SU-DHL-6 (cell line): ENCODE measurements at regions not wholly inside any gene's neighbourhood (a gene's known extent, or its start where the extent isn't known, plus 50 kb on each side); places are given as distances from the start of the nearest gene placed in this dataset.
"Not testable (repeated sequence)": the region's sequence is repeated elsewhere in the genome, so short reads cannot be mapped to it uniquely, and the experiment has no call there.

Experiments used
- H2AFZ ChIP-seq: fragments of 200-600 bp; sonication (generic); 2 replicates; pipeline ENCODE4 v1.6.1; 2014; ENCODE audit warnings: low read depth, mild to moderate bottlenecking, moderate library complexity, mixed read lengths, antibody characterized with exemption, low read length; ENCODE audit not compliant: severe bottlenecking
- H3F3A ChIP-seq: fragments of 200-600 bp; shearing (Covaris generic); 2 replicates; pipeline ENCODE4 v1.6.0; 2016; ENCODE audit warnings: antibody characterized with exemption, mild to moderate bottlenecking; ENCODE audit not compliant: insufficient read depth
- H3K27ac ChIP-seq: fragments of 200-600 bp; sonication (generic); 2 replicates; pipeline ENCODE4 v1.5.1; 2016; ENCODE audit warnings: low read depth, mild to moderate bottlenecking, low read length, moderate library complexity, mixed read lengths
- H3K27me3 ChIP-seq: fragments of 200-600 bp; sonication (generic), shearing (Covaris generic); 2 replicates; pipeline ENCODE4 v1.6.0; 2014; ENCODE audit warnings: mild to moderate bottlenecking, low read length
- H3K36me3 ChIP-seq: fragments of 200-600 bp; sonication (generic); 2 replicates; pipeline ENCODE4 v1.6.1; 2014; ENCODE audit warnings: mild to moderate bottlenecking, low read length, mixed read lengths
- H3K4me2 ChIP-seq: fragments of 300-600, 200-600 bp; shearing (Covaris generic), sonication (generic); 2 replicates; pipeline ENCODE4 v1.6.0; 2014; ENCODE audit warnings: low read length, low read depth, mild to moderate bottlenecking; ENCODE audit not compliant: poor library complexity, severe bottlenecking
- H3K4me3 ChIP-seq: fragments of 200-600 bp; sonication (generic); 2 replicates; pipeline ENCODE4 v1.5.1; 2014; ENCODE audit warnings: antibody characterized with exemption, low read length, mild to moderate bottlenecking, mixed read lengths; ENCODE audit not compliant: insufficient read depth, poor library complexity, severe bottlenecking
- H3K79me2 ChIP-seq: fragments of 200-600 bp; sonication (generic); 2 replicates; pipeline ENCODE4 v1.6.1; 2014; ENCODE audit warnings: mild to moderate bottlenecking, low read length, moderate library complexity; ENCODE audit not compliant: insufficient read depth
- H3K9ac ChIP-seq: fragments of 200-600 bp; sonication (generic); 2 replicates; pipeline ENCODE4 v1.7.0; 2014; ENCODE audit warnings: mild to moderate bottlenecking, low read length
- H3K9me2 ChIP-seq: fragments of 200-600 bp; sonication (generic); replicated peaks from 2 replicates; pipeline ENCODE4 v1.6.1; 2014; ENCODE audit warnings: low read length; ENCODE audit not compliant: insufficient read depth
- H3K9me3 ChIP-seq: fragments of 200-600 bp; sonication (generic); 2 replicates; pipeline ENCODE4 v1.6.1; 2014; ENCODE audit warnings: low read length, mixed read lengths; ENCODE audit not compliant: insufficient read depth
- H4K20me1 ChIP-seq: fragments of 200-600 bp; sonication (generic); 2 replicates; pipeline ENCODE4 v1.6.1; 2014; ENCODE audit warnings: low read depth, mild to moderate bottlenecking, antibody characterized with exemption, low read length, moderate library complexity, mixed read lengths
- EZH2phosphoT487 ChIP-seq: fragments of 200-600 bp; sonication (generic), shearing (Covaris generic); conservative IDR thresholded peaks from 2 replicates; pipeline ENCODE4 v1.6.1; 2018; ENCODE audit warnings: mild to moderate bottlenecking, antibody characterized with exemption, low read length, moderate library complexity, mixed read lengths
- TF ChIP-seq, protein P1 (sequence below): fragments of 200-600 bp; sonication (generic); IDR thresholded peaks from one replicate; pipeline ENCODE4 v1.5.1; 2017; ENCODE audit warnings: antibody characterized with exemption, mild to moderate bottlenecking, low read length, moderate library complexity; ENCODE audit not compliant: insufficient read depth, poor library complexity, severe bottlenecking

DNA sequence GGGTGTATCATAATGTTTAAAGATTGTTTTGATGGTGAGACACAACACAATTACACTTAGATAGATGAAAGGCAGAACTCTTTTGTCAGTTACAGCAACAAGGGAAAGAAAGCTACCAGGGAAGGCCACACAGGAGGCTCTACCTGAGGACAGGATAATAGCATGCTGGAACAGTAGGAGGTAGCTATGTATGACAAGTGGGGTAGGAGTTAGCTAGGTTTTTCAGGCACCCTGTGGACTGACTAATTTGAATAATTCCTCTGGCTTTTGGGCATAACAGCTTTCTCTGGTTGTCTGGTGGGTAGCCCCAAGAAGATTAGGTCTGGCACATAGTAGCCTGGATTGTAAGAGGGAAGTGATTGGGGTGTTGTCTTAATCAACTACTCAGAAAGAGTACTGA is 475.4 kb upstream of the CHORDC1 start:
- TF ChIP-seq EZH2phosphoT487: no peak
- TF ChIP-seq, protein P1, sequence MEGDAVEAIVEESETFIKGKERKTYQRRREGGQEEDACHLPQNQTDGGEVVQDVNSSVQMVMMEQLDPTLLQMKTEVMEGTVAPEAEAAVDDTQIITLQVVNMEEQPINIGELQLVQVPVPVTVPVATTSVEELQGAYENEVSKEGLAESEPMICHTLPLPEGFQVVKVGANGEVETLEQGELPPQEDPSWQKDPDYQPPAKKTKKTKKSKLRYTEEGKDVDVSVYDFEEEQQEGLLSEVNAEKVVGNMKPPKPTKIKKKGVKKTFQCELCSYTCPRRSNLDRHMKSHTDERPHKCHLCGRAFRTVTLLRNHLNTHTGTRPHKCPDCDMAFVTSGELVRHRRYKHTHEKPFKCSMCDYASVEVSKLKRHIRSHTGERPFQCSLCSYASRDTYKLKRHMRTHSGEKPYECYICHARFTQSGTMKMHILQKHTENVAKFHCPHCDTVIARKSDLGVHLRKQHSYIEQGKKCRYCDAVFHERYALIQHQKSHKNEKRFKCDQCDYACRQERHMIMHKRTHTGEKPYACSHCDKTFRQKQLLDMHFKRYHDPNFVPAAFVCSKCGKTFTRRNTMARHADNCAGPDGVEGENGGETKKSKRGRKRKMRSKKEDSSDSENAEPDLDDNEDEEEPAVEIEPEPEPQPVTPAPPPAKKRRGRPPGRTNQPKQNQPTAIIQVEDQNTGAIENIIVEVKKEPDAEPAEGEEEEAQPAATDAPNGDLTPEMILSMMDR: no peak
- H3K9me2 ChIP-seq: no peaks in the 10 kb centered on the region
- no peak overlapping the region for H3K9ac ChIP-seq
- H3K36me3 ChIP-seq: no peaks in the 10 kb centered on the region
- no peak overlapping the region for H3K27ac ChIP-seq
- no peaks in the 10 kb centered on the region for H4K20me1 ChIP-seq
- H3F3A ChIP-seq: no peaks in the 10 kb centered on the region
- H3K27me3 ChIP-seq: no peaks in the 10 kb centered on the region
- H3K4me2 ChIP-seq: no peak overlapping the region
- no peaks in the 10 kb centered on the region for H3K9me3 ChIP-seq
- no peaks in the 10 kb centered on the region for H3K79me2 ChIP-seq
- H2AFZ ChIP-seq: no peak overlapping the region
- H3K4me3 ChIP-seq: no peak overlapping the region

GRCh38 chr11:90675496-90675895 is 452.6 kb upstream of the CHORDC1 start:
- H3F3A ChIP-seq, H2AFZ ChIP-seq, H3K4me2 ChIP-seq, H3K36me3 ChIP-seq, H3K4me3 ChIP-seq, H3K9ac ChIP-seq, H3K79me2 ChIP-seq, H3K9me3 ChIP-seq, H3K27me3 ChIP-seq, H4K20me1 ChIP-seq, H3K27ac ChIP-seq, H3K9me2 ChIP-seq: not testable (repeated sequence)

DNA sequence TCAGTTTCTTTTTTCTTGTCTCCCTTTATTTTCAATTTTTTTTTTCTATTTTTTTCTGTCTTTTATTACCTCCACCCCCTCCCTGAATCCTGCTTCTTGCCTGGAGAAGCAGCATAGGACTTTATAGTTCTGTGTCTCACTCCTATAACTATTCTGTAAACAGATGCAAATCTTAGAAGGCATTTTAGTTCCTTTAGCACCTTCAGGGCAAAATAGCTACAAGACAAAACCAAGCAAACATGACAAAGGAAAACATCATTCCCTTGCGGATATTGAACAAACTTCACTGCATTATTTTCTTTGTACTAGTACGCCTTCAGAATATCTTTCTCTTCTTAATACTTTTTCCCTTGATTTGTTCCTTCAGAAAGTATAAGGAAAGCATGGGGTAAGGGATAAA is 446.2 kb upstream of the CHORDC1 start:
- H3K4me2 ChIP-seq: no peak overlapping the region
- no peaks in the 10 kb centered on the region for H4K20me1 ChIP-seq
- no peak overlapping the region for H3K4me3 ChIP-seq
- H3K27me3 ChIP-seq: no peaks in the 10 kb centered on the region
- no peak for TF ChIP-seq EZH2phosphoT487
- TF ChIP-seq, protein P1: no peak
- H3K36me3 ChIP-seq: no peaks in the 10 kb centered on the region
- no peak overlapping the region for H3K27ac ChIP-seq
- no peaks in the 10 kb centered on the region for H3K9me2 ChIP-seq
- H3K9ac ChIP-seq: no peak overlapping the region
- no peaks in the 10 kb centered on the region for H3K79me2 ChIP-seq
- no peaks in the 10 kb centered on the region for H3F3A ChIP-seq
- H3K9me3 ChIP-seq: no peaks in the 10 kb centered on the region
- H2AFZ ChIP-seq: no peak overlapping the region

- Histone ChIP-seq H3K36me3 (no peaks in the 10 kb centered on the region), H3K4me2 (no peak overlapping the region), H2AFZ (no peak overlapping the region), H3K27ac (no peak overlapping the region), H3K9me3 (no peaks in the 10 kb centered on the region), H4K20me1 (no peaks in the 10 kb centered on the region), H3K4me3 (no peak overlapping the region), H3K27me3 (no peaks in the 10 kb centered on the region), H3F3A (no peaks in the 10 kb centered on the region), H3K9me2 (no peaks in the 10 kb centered on the region), H3K79me2 (no peaks in the 10 kb centered on the region), H3K9ac (no peak overlapping the region)
- no peak for TF ChIP-seq EZH2phosphoT487
- TF ChIP-seq, protein P1: no peak
These were observed 445.7 kb upstream of the CHORDC1 start for GRCh38 chr11:90668502-90668901.
